HUDEP-2 (cell line): ENCODE measurements at regions not wholly inside any gene's neighbourhood (a gene's known extent, or its start where the extent isn't known, plus 50 kb on each side); places are given as distances from the start of the nearest gene placed in this dataset.
"Not testable (repeated sequence)": the region's sequence is repeated elsewhere in the genome, so short reads cannot be mapped to it uniquely, and the experiment has no call there.

Experiments used
- DNase-seq, 76 experiments: peaks; one replicate each; lab custom pipeline; 2025; ENCODE audit not compliant: unreplicated experiment in 76 of 76; lab: John Stamatoyannopoulos, UW

DNA sequence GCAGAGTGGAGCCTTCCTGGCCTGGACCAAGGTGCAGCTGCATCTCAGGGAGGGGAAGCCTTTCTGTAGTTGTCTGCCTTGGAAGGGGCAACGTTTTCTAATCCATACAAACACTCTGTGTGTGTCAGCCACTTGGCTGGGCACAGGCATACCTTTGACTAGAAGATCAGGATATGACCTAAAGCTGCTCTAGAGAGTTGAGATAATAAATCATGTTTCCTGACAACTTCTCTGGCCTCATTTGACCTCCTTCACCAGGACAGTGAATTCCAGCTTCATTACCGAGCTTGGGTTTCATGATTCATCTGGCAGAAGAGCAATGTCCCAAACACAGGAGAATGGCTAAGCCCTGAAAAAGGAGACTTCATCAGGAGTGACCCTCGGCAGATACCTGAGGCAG is 89.6 kb upstream of the KIT start:
- DNase-seq, result no peak

DNA sequence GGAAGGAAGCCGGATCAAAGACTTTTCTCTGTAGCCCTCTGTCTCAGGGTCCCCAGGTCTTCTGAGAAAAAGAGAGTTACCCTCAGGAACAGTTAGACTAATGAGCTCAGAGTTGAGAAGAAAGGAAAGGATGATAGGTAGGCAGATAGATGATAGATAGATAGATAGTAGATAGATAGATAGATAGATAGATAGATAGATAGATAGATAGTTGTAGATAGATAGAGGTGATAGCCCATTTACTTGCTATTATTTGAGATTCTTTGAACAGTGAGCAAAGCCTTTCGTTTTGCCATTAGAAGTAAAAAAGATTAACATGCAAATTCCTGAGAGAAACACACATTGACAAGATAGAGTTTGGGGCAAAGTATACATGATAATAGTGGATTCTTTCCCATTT is 86.9 kb upstream of the KIT start:
- no peak for DNase-seq

DNA sequence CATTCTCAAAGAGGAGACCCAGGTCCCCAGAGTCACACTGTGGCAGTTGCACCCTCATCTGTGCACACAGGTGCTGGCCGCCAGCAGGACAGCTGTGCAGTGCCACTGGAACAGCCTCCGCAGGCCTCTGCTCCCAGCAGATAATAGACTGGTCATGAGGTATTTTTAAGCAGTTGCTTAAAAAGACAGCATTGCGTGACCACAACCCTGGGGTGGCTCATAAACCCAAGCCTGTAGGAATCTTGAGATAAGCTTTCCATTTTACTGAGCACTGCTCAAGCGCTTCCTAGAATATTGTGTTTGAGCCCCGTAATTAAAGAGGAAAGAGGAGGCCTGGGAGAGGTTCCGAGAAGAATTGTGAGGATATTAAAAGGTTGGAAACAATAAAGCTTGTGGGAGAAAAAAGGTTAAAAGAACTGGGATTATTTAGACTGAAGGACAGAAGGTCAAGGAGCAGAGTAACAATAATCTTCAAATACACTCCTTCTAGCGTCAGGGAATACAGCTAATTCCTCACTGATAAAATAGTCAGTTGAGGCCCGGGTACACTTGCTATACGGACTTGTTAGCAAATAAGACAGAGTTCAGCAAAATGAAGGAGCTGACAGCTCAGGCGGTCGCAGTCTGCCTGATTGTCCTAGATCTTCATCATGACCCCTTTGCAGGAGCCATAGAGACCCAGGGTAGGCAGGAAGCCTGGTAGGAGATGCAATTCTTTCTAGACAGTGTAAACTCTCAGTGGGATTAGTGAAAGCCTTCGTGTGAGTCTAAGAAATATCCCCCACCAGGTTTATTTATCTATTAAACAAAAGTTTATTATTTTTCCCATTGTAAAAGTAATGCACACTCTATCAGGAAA is 86.2 kb upstream of the KIT start:
- peak in 75 of 76 experiments; percentile 52 to 98 (median 91) for DNase-seq

DNA sequence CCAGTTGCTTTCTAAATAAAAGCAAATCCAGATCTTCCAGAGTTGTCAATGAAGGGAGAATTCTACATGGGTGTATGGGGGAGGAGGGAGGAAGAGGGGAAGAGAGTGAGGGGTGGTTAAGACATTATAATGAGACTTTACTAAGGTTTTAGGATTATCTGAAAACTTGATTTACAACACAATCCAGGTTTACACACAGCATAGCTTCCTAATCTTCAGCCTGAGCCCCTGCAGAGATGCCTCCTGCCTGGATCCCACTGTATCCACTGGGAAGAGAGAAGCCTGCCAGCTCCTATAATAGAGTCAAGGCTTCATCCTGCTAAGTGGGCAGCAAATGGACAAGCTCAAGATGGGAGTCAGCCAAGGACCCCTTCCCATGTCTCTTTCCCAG is 85.6 kb upstream of the KIT start:
- DNase-seq, result no peak

DNA sequence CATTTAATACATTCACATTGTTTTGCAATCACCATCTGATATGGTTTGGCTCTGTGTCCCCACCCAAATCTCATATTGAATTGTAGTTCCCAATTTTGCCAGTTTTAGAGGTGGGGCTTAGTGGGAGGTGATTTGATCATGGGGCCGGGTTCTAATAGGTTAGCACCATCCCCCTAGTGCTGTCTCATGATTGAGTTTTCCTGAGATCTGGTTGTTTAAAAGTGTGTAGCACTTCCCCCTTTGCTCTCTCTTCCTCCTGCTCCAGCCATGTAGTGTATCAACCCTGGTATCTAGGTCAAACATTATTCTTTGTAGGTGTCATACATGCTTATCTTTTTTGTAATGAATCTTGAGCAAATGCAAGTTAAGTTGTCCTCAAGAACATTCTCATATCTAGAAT is 83.3 kb upstream of the KIT start:
- DNase-seq, result peak in 14 of 76 experiments; percentile 4 to 38 (median 12)

DNA sequence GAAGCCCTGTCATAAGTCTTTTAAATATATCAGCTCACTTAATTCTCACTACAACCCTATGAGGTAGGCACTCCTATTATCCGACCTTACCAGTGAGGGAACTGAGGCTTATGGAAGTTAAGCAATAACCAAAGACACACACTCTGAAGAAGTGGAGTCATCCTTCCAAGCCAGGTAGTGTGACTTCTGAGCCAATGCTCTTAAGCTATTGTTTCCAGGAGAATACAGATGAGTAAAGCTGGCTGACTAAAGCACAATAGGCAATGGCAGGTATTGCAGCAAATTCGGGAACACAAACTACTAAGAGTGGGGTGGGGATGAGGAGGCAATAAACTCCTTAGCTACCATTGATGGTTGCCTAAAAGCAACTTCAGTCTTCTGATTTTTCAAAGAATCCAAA is 81.8 kb upstream of the KIT start:
- DNase-seq, result no peak

DNA sequence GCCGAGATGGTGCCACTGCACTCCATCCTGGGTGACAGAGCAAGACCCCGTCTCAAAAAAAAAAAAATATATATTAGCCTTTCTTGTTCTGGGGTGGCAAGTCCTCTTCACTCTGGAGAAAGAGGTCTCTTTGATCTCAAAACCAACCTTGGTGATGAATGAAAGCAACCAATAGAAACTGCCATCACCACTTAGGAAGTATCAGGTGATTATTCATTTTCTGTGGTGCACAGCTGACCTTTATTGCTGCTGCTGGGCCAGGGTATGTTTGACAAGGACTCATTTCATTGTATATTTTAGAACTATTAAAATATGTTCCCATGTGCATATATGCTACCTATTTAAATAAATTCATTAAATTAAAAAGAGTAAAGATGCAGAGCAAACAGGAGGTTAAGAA is 76.0 kb upstream of the KIT start:
- no peak for DNase-seq

DNA sequence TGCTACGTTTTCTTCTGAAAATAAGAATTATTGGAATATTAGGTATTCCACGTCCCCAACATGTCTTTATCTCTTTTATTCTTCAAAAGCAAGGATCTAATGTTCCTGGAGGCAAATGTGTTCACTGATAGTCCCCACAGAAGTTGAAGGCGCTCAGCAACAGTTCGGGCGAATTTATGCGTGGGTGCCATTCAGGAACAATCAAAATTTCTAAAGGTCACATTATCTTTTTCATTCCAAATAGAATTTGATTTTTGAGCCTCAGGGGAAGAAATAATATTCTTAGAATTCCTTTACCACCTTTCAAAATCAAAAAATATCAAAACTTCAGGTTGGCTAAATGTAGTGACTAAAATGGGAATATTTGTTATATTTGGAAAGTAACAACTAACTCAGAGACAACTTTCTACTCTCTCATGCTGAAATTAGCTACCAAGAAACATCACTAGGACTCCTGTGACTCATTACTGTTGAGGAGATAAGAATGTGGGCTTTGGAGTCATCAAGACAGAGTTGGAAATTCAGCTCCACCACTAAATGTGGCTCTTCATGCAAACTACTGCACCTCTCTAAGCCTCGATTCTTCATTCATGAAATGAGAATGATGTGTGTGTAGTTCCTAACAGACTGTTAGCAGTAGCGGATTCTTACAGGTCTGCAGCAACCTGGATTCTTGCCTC is 72.3 kb upstream of the KIT start:
- DNase-seq, result peak in 38 of 76 experiments; percentile 2 to 76 (median 49)

DNA sequence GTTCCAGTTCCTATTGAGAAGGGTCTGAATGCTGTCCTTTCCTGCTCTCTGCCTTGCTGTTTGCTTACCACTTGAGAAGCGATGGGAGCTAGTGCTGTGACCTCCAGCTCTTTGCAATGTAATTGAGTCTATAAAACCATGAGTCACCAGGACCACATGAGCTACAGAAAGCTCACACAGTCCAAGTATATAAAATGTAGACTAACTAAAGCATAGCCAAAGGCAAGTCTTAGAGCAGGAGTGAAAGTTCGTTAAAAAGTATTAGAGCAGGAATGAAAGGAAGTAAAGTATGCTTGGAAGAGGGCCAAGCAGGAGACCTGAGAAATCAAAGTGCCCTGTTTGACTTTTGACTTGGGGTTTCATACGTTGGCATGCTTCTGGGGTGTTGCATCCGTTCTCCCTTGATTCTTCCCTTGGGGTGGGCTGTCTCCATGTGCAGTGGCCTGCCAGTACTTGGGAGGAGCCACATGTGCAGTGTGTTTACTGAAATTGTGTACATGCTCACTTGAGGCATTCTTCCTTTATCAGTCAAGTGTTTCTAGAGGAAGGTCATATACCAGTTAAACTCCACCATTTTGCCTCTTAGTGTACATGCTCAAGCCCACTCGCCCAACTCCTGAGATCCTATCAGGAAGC is 71.3 kb upstream of the KIT start:
- peak in 28 of 76 experiments; percentile 3 to 62 (median 28) for DNase-seq

DNA sequence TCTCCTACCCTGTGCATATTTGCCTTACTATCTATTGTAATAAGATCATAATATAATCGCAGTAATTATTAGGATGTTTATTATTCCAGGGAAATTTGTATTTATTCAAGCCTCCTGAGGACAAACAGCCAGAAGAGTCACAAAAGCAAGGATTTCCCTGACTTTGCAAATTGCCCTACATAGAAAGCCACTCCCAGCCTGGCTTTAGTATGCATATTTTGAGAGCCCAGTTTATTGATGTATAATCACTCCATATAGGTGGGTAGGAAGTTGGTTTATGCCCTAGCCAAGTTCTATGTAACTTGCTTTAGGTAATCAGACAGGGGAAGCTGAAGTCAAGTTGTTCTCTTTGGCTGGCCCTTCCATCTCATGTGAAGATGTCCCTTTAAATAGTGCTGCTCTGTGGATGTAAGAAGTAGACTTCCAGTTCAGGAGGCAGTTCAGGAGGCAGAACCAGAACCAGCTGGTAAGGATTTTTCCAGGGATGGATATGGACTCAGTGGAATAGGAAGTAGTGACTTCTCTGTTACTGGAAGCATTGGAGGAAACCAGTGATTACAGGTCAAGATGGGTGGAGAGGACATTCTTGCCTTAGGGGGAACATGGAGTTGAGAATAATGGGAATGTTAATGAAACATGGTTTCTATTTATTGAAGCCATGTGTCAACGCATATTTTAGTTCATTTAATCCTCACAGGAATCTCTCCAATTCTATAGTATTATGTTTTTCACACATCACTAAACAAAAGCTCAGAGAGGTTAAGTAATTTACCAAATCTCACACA is 70.5 kb upstream of the KIT start:
- peak in 1 of 76 experiments; percentile 17 for DNase-seq

DNA sequence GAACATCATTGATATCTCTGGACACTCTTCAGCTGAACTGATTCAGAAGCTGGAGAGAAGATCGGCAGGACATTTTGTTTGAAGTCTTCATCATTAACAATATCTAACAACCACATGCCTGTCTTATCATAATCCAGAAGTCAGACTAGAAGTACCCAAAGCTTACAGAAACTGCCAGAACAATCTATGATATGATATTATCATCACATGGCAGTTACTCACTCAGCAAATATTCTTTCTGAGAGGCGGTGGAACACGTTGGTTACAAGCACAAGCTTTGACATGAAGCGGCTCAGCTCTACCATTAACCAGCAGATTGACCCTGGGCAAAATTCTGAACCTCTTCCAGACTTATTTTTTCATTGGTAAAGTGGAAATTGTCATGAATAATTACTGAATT is 69.4 kb upstream of the KIT start:
- peak in 70 of 76 experiments; percentile 1 to 96 (median 61) for DNase-seq

DNA sequence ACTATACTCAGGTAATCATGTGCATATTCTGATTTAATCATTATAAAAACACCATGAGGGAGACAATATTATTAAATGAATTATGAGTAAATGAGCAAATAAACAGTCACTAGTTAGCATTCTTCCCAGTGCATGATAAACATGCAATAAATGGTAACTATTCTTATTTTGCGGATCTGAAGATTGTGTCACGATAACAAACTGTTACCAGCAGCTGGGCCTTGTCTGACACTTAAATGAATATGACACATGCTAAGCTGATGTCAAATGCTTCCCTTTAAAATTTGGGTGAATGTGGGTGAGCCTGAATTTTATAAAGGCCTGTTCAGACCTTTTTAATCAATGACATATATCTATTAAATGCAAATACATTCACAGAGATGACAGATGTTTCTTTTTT is 68.2 kb upstream of the KIT start:
- no peak for DNase-seq

DNA sequence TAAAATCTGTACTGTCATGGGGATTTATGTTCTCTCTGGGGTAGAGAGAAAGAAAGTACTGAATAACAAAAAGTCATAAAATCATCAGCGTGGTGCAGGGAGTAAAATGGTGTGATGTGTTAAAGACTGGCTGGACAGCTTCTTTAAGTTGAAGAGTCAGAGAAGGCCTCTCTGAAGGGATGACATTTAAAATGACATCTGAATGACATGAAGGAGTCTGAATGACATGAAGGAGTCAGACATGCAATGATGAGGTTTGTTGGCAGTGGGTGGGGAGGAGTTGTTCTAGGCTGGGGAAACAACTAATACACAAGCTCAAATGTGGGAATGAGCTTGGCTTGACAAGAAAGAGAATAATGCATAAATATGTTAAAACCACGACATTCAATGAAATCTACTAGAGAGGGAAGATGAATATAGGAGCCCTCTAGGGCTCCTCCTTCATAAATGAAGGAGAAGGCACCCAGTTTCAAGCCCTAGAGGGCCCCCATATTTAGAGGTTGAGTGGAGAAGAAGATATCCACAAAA is 63.9 kb upstream of the KIT start:
- no peak for DNase-seq

DNA sequence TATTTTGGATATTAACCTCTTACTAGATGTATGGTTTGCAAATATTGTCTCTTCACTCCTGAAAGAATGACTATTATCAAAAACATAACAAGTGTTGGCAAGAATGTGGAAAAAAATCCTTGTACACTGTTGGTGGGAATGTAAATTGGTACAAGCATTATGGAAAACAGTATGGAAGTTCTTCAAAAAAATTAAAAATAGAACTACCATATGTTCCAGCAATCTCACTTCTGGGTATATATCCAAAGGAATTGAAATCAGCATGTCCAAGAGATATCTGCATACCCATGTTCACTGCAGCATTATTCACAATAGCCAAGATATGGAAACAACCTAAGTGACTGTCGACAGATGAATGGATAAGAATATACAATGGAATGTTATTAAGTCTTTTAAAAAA is 61.6 kb upstream of the KIT start:
- DNase-seq, result no peak

DNA sequence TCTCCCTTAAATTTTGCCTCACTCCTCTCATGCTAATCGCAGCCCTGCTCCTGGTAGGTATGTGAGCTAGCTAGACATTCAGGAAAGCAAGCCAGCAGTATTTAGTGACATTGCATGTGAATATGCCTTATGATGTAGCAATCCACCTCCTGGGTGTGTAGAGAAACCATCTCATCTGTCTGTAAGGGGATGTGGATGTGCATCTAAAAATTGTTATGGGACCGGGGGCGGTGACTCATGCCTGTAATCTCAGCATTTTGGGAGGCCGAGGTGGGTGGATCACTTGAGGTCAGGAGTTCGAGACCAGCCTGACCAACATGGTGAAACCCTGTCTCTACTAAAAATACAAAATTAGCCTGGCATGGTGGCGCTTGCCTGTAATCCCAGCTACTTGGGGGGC is 60.1 kb upstream of the KIT start:
- not testable (repeated sequence) for DNase-seq

DNA sequence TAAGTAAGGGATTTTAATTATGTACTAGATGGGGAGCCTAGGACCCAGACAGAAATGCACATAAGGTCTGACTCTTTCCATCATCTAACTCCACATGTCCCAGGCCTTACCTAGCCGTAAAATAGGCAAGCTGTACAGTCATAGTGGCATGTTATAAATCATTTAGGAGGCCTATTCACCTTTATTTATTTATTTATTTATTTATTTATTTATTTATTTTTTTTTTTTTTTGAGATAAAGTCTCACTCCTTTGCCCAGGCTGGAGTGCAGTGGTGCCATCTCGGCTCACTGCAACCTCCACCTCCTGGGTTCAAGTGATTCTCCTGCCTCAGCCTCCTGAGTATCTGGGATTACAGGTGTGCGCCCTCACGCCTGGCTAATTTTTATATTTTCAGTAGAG is 55.6 kb upstream of the KIT start:
- DNase-seq, result not testable (repeated sequence)

DNA sequence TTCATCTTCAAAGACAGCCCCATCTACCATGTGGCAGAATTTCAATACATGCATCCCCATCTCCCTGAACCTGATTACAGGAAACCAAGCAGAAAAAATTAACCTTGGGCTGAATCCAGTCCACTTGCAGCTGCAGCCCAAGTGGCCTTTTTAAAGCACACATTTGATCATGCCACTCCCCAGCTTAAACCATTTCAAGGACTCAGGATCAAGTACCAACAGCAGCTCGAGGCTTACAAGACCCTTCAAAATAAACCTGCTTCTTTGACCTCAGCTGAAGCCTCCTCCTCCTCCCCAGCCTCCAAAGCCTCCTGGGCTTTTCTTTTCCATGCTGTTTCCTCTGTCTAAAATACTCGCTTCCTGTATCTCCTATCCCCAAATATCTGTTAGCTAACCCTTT is 50.7 kb upstream of the KIT start:
- no peak for DNase-seq

DNA sequence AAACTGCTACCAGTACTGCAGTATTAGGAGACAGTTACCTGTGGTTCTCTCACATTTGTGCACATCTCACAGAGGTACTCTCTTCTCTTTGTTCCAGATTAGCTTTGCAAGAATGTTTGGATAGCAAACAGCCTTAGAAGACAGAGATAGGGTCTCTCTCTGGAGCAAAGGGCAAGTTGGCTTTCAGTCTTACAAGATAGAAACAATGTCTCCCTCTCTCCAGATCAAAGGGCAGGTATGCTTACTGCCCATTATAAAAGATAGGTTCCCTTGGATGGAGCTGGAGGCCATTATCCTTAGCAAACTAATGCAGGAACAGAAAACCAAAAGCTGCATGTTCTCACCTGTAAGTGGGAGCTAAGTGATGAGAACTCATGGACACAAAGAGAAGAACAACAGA is 50.2 kb upstream of the KIT start:
- no peak for DNase-seq
